GM21526 (cell line): ENCODE measurements at regions not wholly inside any gene's neighbourhood (a gene's known extent, or its start where the extent isn't known, plus 50 kb on each side); places are given as distances from the start of the nearest gene placed in this dataset.

Experiments
- ATAC-seq: cut with Tn5 transposase; IDR thresholded peaks from one replicate; pipeline ENCODE4 v1.9.1; 2021; ENCODE audit warnings: moderate library complexity; ENCODE audit not compliant: unreplicated experiment, low FRiP score

- ATAC-seq, result no peak
Measured at GRCh38 chr2:120453635-120453998, 107.7 kb downstream of the INHBB start.

- no peak for ATAC-seq
Measured at GRCh38 chr2:120454654-120455385, 108.9 kb downstream of the INHBB start.

GRCh38 chr2:120455390-120455789 lies 109.5 kb downstream of the INHBB start:
- no peak for ATAC-seq

GRCh38 chr2:120456867-120457266 lies 110.9 kb downstream of the INHBB start:
- ATAC-seq, result no peak

- ATAC-seq, result no peak
Measured at GRCh38 chr2:120460511-120460910, 114.6 kb downstream of the INHBB start.

- ATAC-seq, result no peak
Measured at GRCh38 chr2:120461092-120461491, 115.2 kb downstream of the INHBB start.

GRCh38 chr2:120461546-120462537 lies 115.9 kb downstream of the INHBB start:
- ATAC-seq, result no peak

- no peak for ATAC-seq
Measured at GRCh38 chr2:120463527-120463926, 117.6 kb downstream of the INHBB start.

- ATAC-seq, result no peak
Measured at GRCh38 chr2:120463996-120464395, 118.1 kb downstream of the INHBB start.

- no peak for ATAC-seq
Measured at GRCh38 chr2:120464448-120464931, 118.6 kb downstream of the INHBB start.

GRCh38 chr2:120465012-120465700 lies 119.2 kb downstream of the INHBB start:
- ATAC-seq, result no peak

- ATAC-seq, result no peak
Measured at GRCh38 chr2:120465701-120465988, 119.7 kb downstream of the INHBB start.

GRCh38 chr2:120465989-120466703 lies 120.2 kb downstream of the INHBB start:
- ATAC-seq, result no peak

- no peak for ATAC-seq
Measured at GRCh38 chr2:120466704-120467054, 120.7 kb downstream of the INHBB start.

GRCh38 chr2:120468136-120468535 lies 122.2 kb downstream of the INHBB start:
- ATAC-seq, result no peak

- no peak for ATAC-seq
Measured at GRCh38 chr2:120469426-120469825, 123.5 kb downstream of the INHBB start.

- ATAC-seq, result no peak
Measured at GRCh38 chr2:120470041-120470965, 124.4 kb downstream of the INHBB start.

GRCh38 chr2:120471166-120471565 lies 125.2 kb downstream of the INHBB start:
- ATAC-seq, result no peak

- ATAC-seq, result no peak
Measured at GRCh38 chr2:120472031-120472430, 126.1 kb downstream of the INHBB start.
